AG10803 (cell line): ENCODE measurements at regions not wholly inside any gene's neighbourhood (a gene's known extent, or its start where the extent isn't known, plus 50 kb on each side); places are given as distances from the start of the nearest gene placed in this dataset.

Experiments
- DNase-seq: peaks from one replicate; pipeline ENCODE4 v3.0.0; 2010; ENCODE audit warnings: low read depth
- H3K4me3 ChIP-seq: 2 replicates; pipeline ENCODE4 v1.5.1; 2011; ENCODE audit warnings: mild to moderate bottlenecking, low read length, control low read depth
- CTCF ChIP-seq: conservative IDR thresholded peaks from 2 replicates; pipeline ENCODE4 v1.5.1; 2011; ENCODE audit warnings: mild to moderate bottlenecking, low read length, control low read depth, inconsistent platforms

- DNase-seq = no peak
- TF ChIP-seq CTCF = no peak
- H3K4me3 ChIP-seq = no peak overlapping the region
These were observed 158.6 kb upstream of the STK17B start for GRCh38 chr2:196329959-196330358.

- no peak for TF ChIP-seq CTCF
- no peak overlapping the region for H3K4me3 ChIP-seq
- DNase-seq = no peak
These were observed 159.3 kb upstream of the STK17B start for GRCh38 chr2:196330645-196331044.

GRCh38 chr2:196331143-196331542, 159.8 kb upstream of the STK17B start:
- no peak for TF ChIP-seq CTCF
- peak; percentile 80 for DNase-seq
- no peak overlapping the region for H3K4me3 ChIP-seq

- H3K4me3 ChIP-seq = no peak overlapping the region
- TF ChIP-seq CTCF = no peak
- DNase-seq = no peak
These were observed 160.5 kb upstream of the STK17B start for GRCh38 chr2:196331851-196332250.

- DNase-seq = no peak
- TF ChIP-seq CTCF = no peak
- no peak overlapping the region for H3K4me3 ChIP-seq
These were observed 162.0 kb upstream of the STK17B start for GRCh38 chr2:196333397-196333796.

GRCh38 chr2:196334710-196335109, 163.3 kb upstream of the STK17B start:
- no peak for DNase-seq
- TF ChIP-seq CTCF = no peak
- H3K4me3 ChIP-seq = no peak overlapping the region

- DNase-seq = peak; percentile 72
- H3K4me3 ChIP-seq = no peak overlapping the region
- TF ChIP-seq CTCF = no peak
These were observed 163.8 kb upstream of the STK17B start for GRCh38 chr2:196335221-196335634.
